OCI-LY7 (cell line): ENCODE measurements at regions not wholly inside any gene's neighbourhood (a gene's known extent, or its start where the extent isn't known, plus 50 kb on each side); places are given as distances from the start of the nearest gene placed in this dataset.

ENCODE experiments used
- BruUV-seq: library from RNA; stranded (reverse); fragments of 400-500 nt; replicated peaks from 2 replicates; lab custom pipeline; 2021; lab: Mats Ljungman, UMichigan
- CTCF ChIA-PET: fragments of 300-600 bp; sonication (Branson Sonifier 250); formaldehyde crosslinking; loops from one replicate; lab custom pipeline; 2022; ENCODE audit warnings: antibody characterized with exemption; ENCODE audit not compliant: unreplicated experiment; lab: Charles Lee
- POLR2A ChIA-PET: fragments of 300-600 bp; sonication (Branson Sonifier 250); formaldehyde crosslinking; loops from one replicate; lab custom pipeline; 2022; ENCODE audit warnings: antibody characterized with exemption; lab: Charles Lee
- DNase-seq: peaks from one replicate; pipeline ENCODE4 v3.0.0-alpha.2; 2015; ENCODE audit warnings: low spot score
- H2AFZ ChIP-seq: fragments of 200-600 bp; sonication (generic), shearing (Covaris generic); 2 replicates; pipeline ENCODE4 v1.6.1; 2014; ENCODE audit warnings: mild to moderate bottlenecking, antibody characterized with exemption, low read length, moderate library complexity
- H3K27ac ChIP-seq: fragments of 200-600 bp; sonication (generic); 2 replicates; pipeline ENCODE4 v1.5.1; 2014; ENCODE audit warnings: mixed run types, low read depth, mild to moderate bottlenecking, moderate library complexity, low read length, inconsistent platforms; ENCODE audit not compliant: poor library complexity, severe bottlenecking
- H3K36me3 ChIP-seq: fragments of 200-600 bp; sonication (generic); 2 replicates; pipeline ENCODE4 v1.6.1; 2014; ENCODE audit warnings: mild to moderate bottlenecking, antibody characterized with exemption, low read length, moderate library complexity, mixed read lengths; ENCODE audit not compliant: insufficient read depth
- H3K4me1 ChIP-seq: fragments of 200-600 bp; sonication (generic); 2 replicates; pipeline ENCODE4 v1.5.1; 2014; ENCODE audit warnings: mild to moderate bottlenecking, low read length; ENCODE audit not compliant: insufficient read depth, poor library complexity, severe bottlenecking
- H3K4me2 ChIP-seq: fragments of 200-600 bp; sonication (generic); 2 replicates; pipeline ENCODE4 v1.6.1; 2014; ENCODE audit warnings: mild to moderate bottlenecking, low read length
- H3K4me3 ChIP-seq: fragments of 200-600 bp; sonication (generic); 2 replicates; pipeline ENCODE4 v1.5.1; 2014; ENCODE audit warnings: mild to moderate bottlenecking, low read depth, low read length; ENCODE audit not compliant: poor library complexity, severe bottlenecking
- H3K79me2 ChIP-seq: fragments of 200-600 bp; sonication (generic); 2 replicates; pipeline ENCODE4 v1.6.1; 2016; ENCODE audit warnings: low read depth, mild to moderate bottlenecking, low read length, moderate library complexity, mixed read lengths; ENCODE audit not compliant: insufficient read depth
- H3K9me2 ChIP-seq: fragments of 200-600 bp; sonication (generic); 2 replicates; pipeline ENCODE4 v1.6.1; 2016; ENCODE audit warnings: mild to moderate bottlenecking, low read length, mixed read lengths; ENCODE audit not compliant: insufficient read depth
- H3K9me3 ChIP-seq: fragments of 200-600 bp; sonication (generic); 2 replicates; pipeline ENCODE4 v1.6.1; 2014; ENCODE audit warnings: mild to moderate bottlenecking, mixed run types, low read length, mixed read lengths
- H4K20me1 ChIP-seq: fragments of 200-600 bp; sonication (generic); 2 replicates; pipeline ENCODE4 v1.6.1; 2014; ENCODE audit warnings: mild to moderate bottlenecking, antibody characterized with exemption, low read length, moderate library complexity, mixed read lengths; ENCODE audit not compliant: insufficient read depth
- CTCF ChIP-seq: fragments of 200-600 bp; sonication (generic); conservative IDR thresholded peaks from 2 replicates; pipeline ENCODE4 v1.5.1; 2014; ENCODE audit warnings: mild to moderate bottlenecking, antibody characterized with exemption, low read length, moderate library complexity, mixed read lengths
- EZH2phosphoT487 ChIP-seq: fragments of 200-600 bp; sonication (generic); IDR thresholded peaks from 2 replicates; pipeline ENCODE4 v1.6.1; 2018; ENCODE audit warnings: low read depth, borderline replicate concordance, mild to moderate bottlenecking, mixed run types, antibody characterized with exemption, low read length, moderate library complexity, mixed read lengths
- intact Hi-C: fragments of 100-400 bp; cut with micrococcal nuclease; formaldehyde crosslinking; loops from one replicate; pipeline ENCODE4 v1.10.0; 2022; ENCODE audit not compliant: unreplicated experiment

GRCh38 chr3:168360993-168361392 lies 265.3 kb upstream of the GOLIM4 start:
- POLR2A ChIA-PET = interaction anchor here (0.5 to 1.1 kb wide), 4 partner anchors 15 to 1929 kb away, joined by 3 to 4 read pairs (median 3); no protein-coding TSS in a partner anchor
- DNase-seq = no peak
- Histone ChIP-seq H3K9me2 (no peaks in the 10 kb centered on the region), H3K4me2 (no peak overlapping the region), H3K79me2 (no peaks in the 10 kb centered on the region), H2AFZ (no peak overlapping the region), H3K9me3 (no peaks in the 10 kb centered on the region), H3K4me1 (no peaks in the 10 kb centered on the region), H4K20me1 (no peaks in the 10 kb centered on the region), H3K4me3 (no peak overlapping the region), H3K36me3 (no peaks in the 10 kb centered on the region), H3K27ac (no peak overlapping the region)
- no TSS peak for BruUV-seq
- no peak for TF ChIP-seq EZH2phosphoT487
- TF ChIP-seq CTCF = no peak
- CTCF ChIA-PET = no interaction called here
- intact Hi-C loops = no loop called here

- Histone ChIP-seq H2AFZ (no peak overlapping the region), H3K79me2 (no peaks in the 10 kb centered on the region), H3K27ac (no peak overlapping the region), H3K9me3 (no peaks in the 10 kb centered on the region), H3K4me2 (no peak overlapping the region), H3K9me2 (no peaks in the 10 kb centered on the region), H3K36me3 (no peaks in the 10 kb centered on the region), H3K4me3 (no peak overlapping the region), H4K20me1 (no peaks in the 10 kb centered on the region), H3K4me1 (no peaks in the 10 kb centered on the region)
- ChIA-PET POLR2A (interaction anchor here (0.9 to 1.2 kb wide), 2 partner anchors 28 to 67 kb away, joined by 3 to 4 read pairs; no protein-coding TSS in a partner anchor), CTCF (no interaction called here)
- TF ChIP-seq EZH2phosphoT487 (no peak), CTCF (no peak)
- intact Hi-C loops = no loop called here
- no peak for DNase-seq
- BruUV-seq = no TSS peak
Observed at GRCh38 chr3:168342946-168343850, 247.5 kb upstream of the GOLIM4 start.
